ENCODE measurements at regions not wholly inside any gene's neighbourhood (a gene's known extent, or its start where the extent isn't known, plus 50 kb on each side); places are given as distances from the start of the nearest gene placed in this dataset.
A peak's percentile ranks its signal among the peaks of the same experiment; 100 is the strongest.

GRCh38 chr20:60244373-60245146 lies 286.3 kb downstream of the CDH26 start:
- H3K14ac ChIP-seq (replicated peaks; ENCODE audit: low read depth, low read length): no peak overlapping the region
- H3K4ac ChIP-seq (ENCODE audit: low read depth, low read length): no peak overlapping the region
- H4K91ac ChIP-seq (ENCODE audit: insufficient read depth, low read depth, low read length): no peak overlapping the region
- no TSS peak for BruUV-seq (replicated peaks)
- H3K4me3 ChIP-seq (ENCODE audit: insufficient read depth, low read depth, low read length): no peak overlapping the region
- in situ Hi-C loops (cut with MboI; ENCODE audit: low sequenced_read_pairs): no loop called here
- H2BK5ac ChIP-seq (ENCODE audit: low read depth, low read length, poor library complexity, severe bottlenecking): no peak overlapping the region
- no peaks in the 10 kb centered on the region for H4K20me1 ChIP-seq (ENCODE audit: insufficient read depth, low read length)
- H4K5ac ChIP-seq (ENCODE audit: low read depth, low read length): no peak overlapping the region
- H2BK15ac ChIP-seq (ENCODE audit: low read depth, low read length): peak overlapping the region; percentile 65; the same call in 1 of the 3 replicates
- ATAC-seq (ENCODE audit: low read depth): no peak
- H2AFZ ChIP-seq (replicated peaks; ENCODE audit: low read length, poor library complexity): no peak overlapping the region
- H3K9me3 ChIP-seq (ENCODE audit: control insufficient read depth, insufficient read depth, low read length): no peaks in the 10 kb centered on the region
- intact Hi-C loops (cut with micrococcal nuclease): no loop called here
- H2BK20ac ChIP-seq (ENCODE audit: low read depth, low read length): peak overlapping the region; percentile 26; the same call in 1 of the 2 replicates
- TF ChIP-seq NFE2L2 (IDR thresholded peaks at IDR 0.05; ENCODE audit: low read depth, low read length) (no peak), RCOR1 (IDR thresholded peaks at IDR 0.05; ENCODE audit: insufficient replicate concordance, low read length) (no peak), CEBPB (IDR thresholded peaks at IDR 0.05; ENCODE audit: low read depth, low read length) (no peak), CHD1 (IDR thresholded peaks at IDR 0.05; ENCODE audit: low read depth, low read length) (no peak), FOS (IDR thresholded peaks at IDR 0.05; ENCODE audit: low read depth, low read length) (no peak), RAD21 (IDR thresholded peaks at IDR 0.05; ENCODE audit: low read length) (no peak), RFX5 (IDR thresholded peaks at IDR 0.05; ENCODE audit: low read depth, low read length) (no peak), MAZ (IDR thresholded peaks at IDR 0.05; ENCODE audit: borderline replicate concordance, low read depth, low read length) (no peak), MAFK (IDR thresholded peaks at IDR 0.05; ENCODE audit: low read depth, low read length) (no peak), SMC3 (IDR thresholded peaks at IDR 0.05; ENCODE audit: low read depth, low read length) (no peak), POLR2A (IDR thresholded peaks at IDR 0.05; ENCODE audit: low read depth, low read length) (no peak), BHLHE40 (IDR thresholded peaks at IDR 0.05; ENCODE audit: low read depth, low read length) (no peak), MXI1 (IDR thresholded peaks at IDR 0.05; ENCODE audit: borderline replicate concordance, low read depth, low read length) (no peak)
- TF ChIP-seq, protein P1, sequence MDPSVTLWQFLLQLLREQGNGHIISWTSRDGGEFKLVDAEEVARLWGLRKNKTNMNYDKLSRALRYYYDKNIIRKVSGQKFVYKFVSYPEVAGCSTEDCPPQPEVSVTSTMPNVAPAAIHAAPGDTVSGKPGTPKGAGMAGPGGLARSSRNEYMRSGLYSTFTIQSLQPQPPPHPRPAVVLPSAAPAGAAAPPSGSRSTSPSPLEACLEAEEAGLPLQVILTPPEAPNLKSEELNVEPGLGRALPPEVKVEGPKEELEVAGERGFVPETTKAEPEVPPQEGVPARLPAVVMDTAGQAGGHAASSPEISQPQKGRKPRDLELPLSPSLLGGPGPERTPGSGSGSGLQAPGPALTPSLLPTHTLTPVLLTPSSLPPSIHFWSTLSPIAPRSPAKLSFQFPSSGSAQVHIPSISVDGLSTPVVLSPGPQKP (IDR thresholded peaks at IDR 0.05; ENCODE audit: borderline replicate concordance, low read depth, low read length): no peak
- TF ChIP-seq, protein P2, sequence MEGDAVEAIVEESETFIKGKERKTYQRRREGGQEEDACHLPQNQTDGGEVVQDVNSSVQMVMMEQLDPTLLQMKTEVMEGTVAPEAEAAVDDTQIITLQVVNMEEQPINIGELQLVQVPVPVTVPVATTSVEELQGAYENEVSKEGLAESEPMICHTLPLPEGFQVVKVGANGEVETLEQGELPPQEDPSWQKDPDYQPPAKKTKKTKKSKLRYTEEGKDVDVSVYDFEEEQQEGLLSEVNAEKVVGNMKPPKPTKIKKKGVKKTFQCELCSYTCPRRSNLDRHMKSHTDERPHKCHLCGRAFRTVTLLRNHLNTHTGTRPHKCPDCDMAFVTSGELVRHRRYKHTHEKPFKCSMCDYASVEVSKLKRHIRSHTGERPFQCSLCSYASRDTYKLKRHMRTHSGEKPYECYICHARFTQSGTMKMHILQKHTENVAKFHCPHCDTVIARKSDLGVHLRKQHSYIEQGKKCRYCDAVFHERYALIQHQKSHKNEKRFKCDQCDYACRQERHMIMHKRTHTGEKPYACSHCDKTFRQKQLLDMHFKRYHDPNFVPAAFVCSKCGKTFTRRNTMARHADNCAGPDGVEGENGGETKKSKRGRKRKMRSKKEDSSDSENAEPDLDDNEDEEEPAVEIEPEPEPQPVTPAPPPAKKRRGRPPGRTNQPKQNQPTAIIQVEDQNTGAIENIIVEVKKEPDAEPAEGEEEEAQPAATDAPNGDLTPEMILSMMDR (conservative IDR thresholded peaks at IDR 0.05; ENCODE audit: low read depth, low read length): no peak
- TF ChIP-seq, protein P3, sequence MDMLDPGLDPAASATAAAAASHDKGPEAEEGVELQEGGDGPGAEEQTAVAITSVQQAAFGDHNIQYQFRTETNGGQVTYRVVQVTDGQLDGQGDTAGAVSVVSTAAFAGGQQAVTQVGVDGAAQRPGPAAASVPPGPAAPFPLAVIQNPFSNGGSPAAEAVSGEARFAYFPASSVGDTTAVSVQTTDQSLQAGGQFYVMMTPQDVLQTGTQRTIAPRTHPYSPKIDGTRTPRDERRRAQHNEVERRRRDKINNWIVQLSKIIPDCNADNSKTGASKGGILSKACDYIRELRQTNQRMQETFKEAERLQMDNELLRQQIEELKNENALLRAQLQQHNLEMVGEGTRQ (IDR thresholded peaks at IDR 0.05; ENCODE audit: low read depth, low read length): no peak
- H3K23ac ChIP-seq (ENCODE audit: low read depth, low read length): no peak overlapping the region
- no peak overlapping the region for H3K27ac ChIP-seq (ENCODE audit: insufficient read depth, low read length)
- H3K9me1 ChIP-seq (ENCODE audit: insufficient read depth, low read length): peaks cover 14% of the 10 kb centered on the region
- dilution Hi-C loops (cut with HindIII; ENCODE audit: low sequenced_read_pairs, unreplicated experiment): no loop called here
- H3K27me3 ChIP-seq (ENCODE audit: control insufficient read depth, insufficient read depth, low read length): no peaks in the 10 kb centered on the region
- WGBS, 2 experiments (ENCODE audit: extremely low coverage in 2 of 2, insufficient read length in 1 of 2): 88% methylated on average over 3 of the region's 10 CpGs; no CpG with 5 or more reads in 1 of the 2 experiments
- peak overlapping the region; percentile 32; the same call in 1 of the 2 replicates for H2BK120ac ChIP-seq (ENCODE audit: low read depth, low read length)
- peak overlapping the region; percentile 9; the same call in 1 of the 2 replicates for H2AK5ac ChIP-seq (ENCODE audit: low read depth, low read length)
- ChIA-PET POLR2A (ENCODE audit: unreplicated experiment) (no interaction called here), CTCF (no interaction called here)
- H3K18ac ChIP-seq (ENCODE audit: low read depth, low read length): no peak overlapping the region
- H3K4me1 ChIP-seq (ENCODE audit: control insufficient read depth, insufficient read depth, low read length): peaks cover 9% of the 10 kb centered on the region
- DNase-seq: no peak
- no peaks in the 10 kb centered on the region for H3K79me1 ChIP-seq (ENCODE audit: low read depth in 1 of 2, low read length in 2 of 2)
- H4K8ac ChIP-seq (ENCODE audit: low read depth in 2 of 2, low read length in 2 of 2): no peak overlapping the region
- H3K4me2 ChIP-seq (ENCODE audit: low read depth, low read length): no peak overlapping the region
- no peak overlapping the region for H2AK9ac ChIP-seq (replicated peaks; ENCODE audit: low read depth, low read length, poor library complexity)
- H3K9ac ChIP-seq (ENCODE audit: low read depth, low read length): no peak overlapping the region
- no peak overlapping the region for H3K56ac ChIP-seq (ENCODE audit: extremely low read depth, insufficient read depth, low read length)
- H3K36me3 ChIP-seq (ENCODE audit: control insufficient read depth, insufficient read depth, low read length): no peaks in the 10 kb centered on the region
